CD4-positive, CD25-positive, alpha-beta regulatory T cell (primary cell): ENCODE measurements at regions not wholly inside any gene's neighbourhood (a gene's known extent, or its start where the extent isn't known, plus 50 kb on each side); places are given as distances from the start of the nearest gene placed in this dataset.
"Not testable (repeated sequence)": the region's sequence is repeated elsewhere in the genome, so short reads cannot be mapped to it uniquely, and the experiment has no call there.

ENCODE experiments used
- ATAC-seq, 2 donors: fragments of 150-1000 bp; cut with Tn5 transposase; one replicate each; pipeline ENCODE4 v1.10.0; 2021; ENCODE audit warnings: low read depth in 2 of 2, moderate number of reproducible peaks in 2 of 2, moderate library complexity in 1 of 2
- DNase-seq, 3 donors: peaks; one replicate each; pipeline versions ENCODE4 v3.0.0 to v3.0.0-alpha.2; 2012 to 2022; ENCODE audit warnings: mixed read lengths in 1 of 3
- H3K27ac ChIP-seq: one replicate; pipeline ENCODE4 v1.7.0; 2013; ENCODE audit warnings: mild to moderate bottlenecking, low read length; ENCODE audit not compliant: insufficient read depth, poor library complexity, severe bottlenecking
- H3K27me3 ChIP-seq: one replicate; pipeline ENCODE4 v1.7.0; 2013; ENCODE audit warnings: low read length; ENCODE audit not compliant: control insufficient read depth, insufficient read depth
- H3K36me3 ChIP-seq: one replicate; pipeline ENCODE4 v1.7.0; 2013; ENCODE audit warnings: mild to moderate bottlenecking, low read length, moderate library complexity; ENCODE audit not compliant: control insufficient read depth, insufficient read depth
- H3K4me1 ChIP-seq: 2 replicates; pipeline ENCODE4 v1.7.0; 2013; ENCODE audit warnings: mild to moderate bottlenecking, low read length; ENCODE audit not compliant: insufficient read depth, control insufficient read depth, poor library complexity, severe bottlenecking
- H3K4me3 ChIP-seq: one replicate; pipeline ENCODE4 v1.7.0; 2013; ENCODE audit warnings: low read depth, mild to moderate bottlenecking, low read length, moderate library complexity
- H3K9me3 ChIP-seq, 2 experiments: 1 replicate in 1 of 2; 2 replicates in 1 of 2; pipeline ENCODE4 v1.7.0; 2013; ENCODE audit warnings: low read length in 2 of 2, mild to moderate bottlenecking in 1 of 2, moderate library complexity in 1 of 2; ENCODE audit not compliant: control insufficient read depth in 2 of 2
- H3K27ac Mint-ChIP-seq, 3 donors: one replicate each; pipeline ENCODE4 v1.8.0; 2020 to 2022; ENCODE audit warnings: mild to moderate bottlenecking in 3 of 3, mixed read lengths in 3 of 3, moderate library complexity in 2 of 3
- H3K27me3 Mint-ChIP-seq: one replicate; pipeline ENCODE4 v1.8.0; 2022; ENCODE audit warnings: mild to moderate bottlenecking, mixed read lengths
- H3K36me3 Mint-ChIP-seq: one replicate; pipeline ENCODE4 v1.8.0; 2020; ENCODE audit warnings: mixed read lengths
- H3K4me1 Mint-ChIP-seq, 4 donors: one replicate each; pipeline ENCODE4 v1.8.0; 2020 to 2022; ENCODE audit warnings: mixed read lengths in 4 of 4, mild to moderate bottlenecking in 1 of 4
- H3K4me3 Mint-ChIP-seq, 4 donors: one replicate each; pipeline ENCODE4 v1.8.0; 2020 to 2022; ENCODE audit warnings: mild to moderate bottlenecking in 4 of 4, mixed read lengths in 4 of 4, moderate library complexity in 3 of 4
- H3K9me3 Mint-ChIP-seq, 7 donors: one replicate each; pipeline ENCODE4 v1.8.0; 2020 to 2022; ENCODE audit warnings: mixed read lengths in 7 of 7, mild to moderate bottlenecking in 3 of 7, moderate library complexity in 2 of 7

GRCh38 chr13:65336916-65337315, 1893.2 kb downstream of the PCDH9 start:
- H3K27ac ChIP-seq, result no peak overlapping the region
- no peaks in the 10 kb centered on the region for H3K36me3 ChIP-seq
- no peaks in the 10 kb centered on the region for H3K4me1 ChIP-seq
- peaks cover 0 to 11% of the 10 kb centered on the region in 2 experiments for H3K9me3 ChIP-seq
- H3K27me3 ChIP-seq, result no peaks in the 10 kb centered on the region
- Mint-ChIP-seq H3K4me3 (no peak overlapping the region), H3K9me3 (peaks cover 0 to 11% (median 5%) of the 10 kb centered on the region in 7 donors), H3K4me1 (no peaks in the 10 kb centered on the region), H3K36me3 (no peaks in the 10 kb centered on the region), H3K27ac (no peak overlapping the region), H3K27me3 (no peaks in the 10 kb centered on the region)
- DNase-seq (no peak), ATAC-seq (no peak)
- H3K4me3 ChIP-seq, result no peak overlapping the region

GRCh38 chr13:65336087-65336749, 1893.9 kb downstream of the PCDH9 start:
- H3K9me3 Mint-ChIP-seq, result peaks cover 0 to 9% (median 5%) of the 10 kb centered on the region in 7 donors
- no peak for ATAC-seq
- Histone ChIP-seq H3K9me3 (peaks cover 0 to 11% of the 10 kb centered on the region in 2 experiments), H3K4me1 (no peaks in the 10 kb centered on the region), H3K27ac (no peak overlapping the region), H3K36me3 (no peaks in the 10 kb centered on the region), H3K4me3 (no peak overlapping the region), H3K27me3 (no peaks in the 10 kb centered on the region)
- no peaks in the 10 kb centered on the region for H3K4me1 Mint-ChIP-seq
- H3K4me3 Mint-ChIP-seq, result no peak overlapping the region
- no peak overlapping the region for H3K27ac Mint-ChIP-seq
- no peaks in the 10 kb centered on the region for H3K27me3 Mint-ChIP-seq
- no peaks in the 10 kb centered on the region for H3K36me3 Mint-ChIP-seq
- no peak for DNase-seq

GRCh38 chr13:65330691-65331090, 1899.4 kb downstream of the PCDH9 start:
- no peak overlapping the region for H3K4me3 ChIP-seq
- no peak for DNase-seq
- H3K4me3 Mint-ChIP-seq, result no peak overlapping the region
- ATAC-seq, result no peak
- no peaks in the 10 kb centered on the region for H3K36me3 Mint-ChIP-seq
- H3K4me1 Mint-ChIP-seq, result no peaks in the 10 kb centered on the region
- peaks cover 0 to 2% of the 10 kb centered on the region in 2 experiments for H3K9me3 ChIP-seq
- no peak overlapping the region for H3K27ac Mint-ChIP-seq
- no peaks in the 10 kb centered on the region for H3K4me1 ChIP-seq
- H3K27me3 Mint-ChIP-seq, result no peaks in the 10 kb centered on the region
- peaks cover 2 to 14% (median 5%) of the 10 kb centered on the region in 7 donors for H3K9me3 Mint-ChIP-seq
- H3K36me3 ChIP-seq, result no peaks in the 10 kb centered on the region
- no peak overlapping the region for H3K27ac ChIP-seq
- H3K27me3 ChIP-seq, result no peaks in the 10 kb centered on the region

- no peak overlapping the region for H3K27ac Mint-ChIP-seq
- no peaks in the 10 kb centered on the region for H3K4me1 ChIP-seq
- H3K27me3 Mint-ChIP-seq, result no peaks in the 10 kb centered on the region
- H3K36me3 ChIP-seq, result no peaks in the 10 kb centered on the region
- H3K4me1 Mint-ChIP-seq, result no peaks in the 10 kb centered on the region
- H3K4me3 ChIP-seq, result no peak overlapping the region
- no peak overlapping the region for H3K4me3 Mint-ChIP-seq
- no peaks in the 10 kb centered on the region for H3K27me3 ChIP-seq
- no peaks in the 10 kb centered on the region for H3K36me3 Mint-ChIP-seq
- peaks cover 0 to 2% of the 10 kb centered on the region in 2 experiments for H3K9me3 ChIP-seq
- ATAC-seq (no peak), DNase-seq (no peak)
- peaks cover 2 to 14% (median 6%) of the 10 kb centered on the region in 7 donors for H3K9me3 Mint-ChIP-seq
- H3K27ac ChIP-seq, result no peak overlapping the region
These were observed 1899.8 kb downstream of the PCDH9 start for GRCh38 chr13:65330287-65330686.

GRCh38 chr13:65323192-65323591, 1906.9 kb downstream of the PCDH9 start:
- not testable (repeated sequence) for H3K4me3 ChIP-seq, H3K36me3 ChIP-seq, H3K27ac ChIP-seq, H3K27me3 Mint-ChIP-seq, H3K4me1 ChIP-seq, H3K4me1 Mint-ChIP-seq, H3K27me3 ChIP-seq, H3K4me3 Mint-ChIP-seq, H3K27ac Mint-ChIP-seq, ATAC-seq, H3K9me3 ChIP-seq, H3K36me3 Mint-ChIP-seq, DNase-seq
- peaks cover 0 to 19% (median 7%) of the 10 kb centered on the region in 7 donors for H3K9me3 Mint-ChIP-seq

GRCh38 chr13:65321423-65321822, 1908.7 kb downstream of the PCDH9 start:
- H3K4me3 Mint-ChIP-seq, DNase-seq, H3K36me3 Mint-ChIP-seq, H3K36me3 ChIP-seq, H3K4me3 ChIP-seq, ATAC-seq, H3K27me3 ChIP-seq, H3K9me3 ChIP-seq, H3K27ac Mint-ChIP-seq, H3K4me1 Mint-ChIP-seq, H3K4me1 ChIP-seq, H3K27ac ChIP-seq, H3K27me3 Mint-ChIP-seq: not testable (repeated sequence)
- H3K9me3 Mint-ChIP-seq, result peaks cover under 1 to 12% (median 8%) of the 10 kb centered on the region in 7 donors

GRCh38 chr13:65314008-65314407, 1916.1 kb downstream of the PCDH9 start:
- H3K4me3 ChIP-seq, result no peak overlapping the region
- Mint-ChIP-seq H3K9me3 (peaks cover 5 to 16% (median 10%) of the 10 kb centered on the region in 7 donors), H3K27me3 (no peaks in the 10 kb centered on the region), H3K36me3 (no peaks in the 10 kb centered on the region), H3K4me1 (no peaks in the 10 kb centered on the region), H3K4me3 (no peak overlapping the region), H3K27ac (no peak overlapping the region)
- no peak overlapping the region for H3K27ac ChIP-seq
- no peaks in the 10 kb centered on the region for H3K36me3 ChIP-seq
- H3K27me3 ChIP-seq, result no peaks in the 10 kb centered on the region
- no peak for DNase-seq
- no peak for ATAC-seq
- H3K9me3 ChIP-seq, result peaks cover 9 to 13% of the 10 kb centered on the region in 2 experiments
- H3K4me1 ChIP-seq, result no peaks in the 10 kb centered on the region

- Histone ChIP-seq H3K36me3 (no peaks in the 10 kb centered on the region), H3K9me3 (peaks cover 9 to 13% of the 10 kb centered on the region in 2 experiments), H3K27me3 (no peaks in the 10 kb centered on the region), H3K4me3 (no peak overlapping the region), H3K4me1 (no peaks in the 10 kb centered on the region), H3K27ac (no peak overlapping the region)
- H3K4me1 Mint-ChIP-seq, result no peaks in the 10 kb centered on the region
- ATAC-seq (no peak), DNase-seq (no peak)
- H3K9me3 Mint-ChIP-seq, result peaks cover 3 to 22% (median 10%) of the 10 kb centered on the region in 7 donors
- no peaks in the 10 kb centered on the region for H3K36me3 Mint-ChIP-seq
- no peak overlapping the region for H3K27ac Mint-ChIP-seq
- no peaks in the 10 kb centered on the region for H3K27me3 Mint-ChIP-seq
- H3K4me3 Mint-ChIP-seq, result no peak overlapping the region
These were observed 1919.3 kb downstream of the PCDH9 start for GRCh38 chr13:65310663-65311328.
